CD8-positive, alpha-beta memory T cell (primary cell): ENCODE measurements at regions not wholly inside any gene's neighbourhood (a gene's known extent, or its start where the extent isn't known, plus 50 kb on each side); places are given as distances from the start of the nearest gene placed in this dataset.
A peak's percentile ranks its signal among the peaks of the same experiment; 100 is the strongest.
"Not testable (repeated sequence)": the region's sequence is repeated elsewhere in the genome, so short reads cannot be mapped to it uniquely, and the experiment has no call there.

Experiments
- CTCF ChIA-PET: fragments of 350-600 bp; sonication (Branson Sonifier 250); formaldehyde crosslinking; loops from one replicate; lab custom pipeline; 2021; ENCODE audit warnings: antibody characterized with exemption; lab: Charles Lee
- POLR2A ChIA-PET: fragments of 350-600 bp; sonication (Branson Sonifier 250); formaldehyde crosslinking; loops from one replicate; lab custom pipeline; 2021; ENCODE audit warnings: antibody characterized with exemption; lab: Charles Lee
- DNase-seq, 5 donors: peaks; one replicate each; pipeline versions ENCODE4 v3.0.0 to v3.0.0-alpha.2; 2020 to 2022; ENCODE audit warnings: mixed read lengths in 1 of 5
- H3K27ac ChIP-seq: one replicate; pipeline ENCODE4 v1.7.0; 2013; ENCODE audit warnings: low read depth, mild to moderate bottlenecking, low read length, moderate library complexity
- H3K27me3 ChIP-seq: 2 replicates; pipeline ENCODE4 v1.7.0; 2013; ENCODE audit warnings: low read length, mild to moderate bottlenecking; ENCODE audit not compliant: insufficient read depth, poor library complexity, severe bottlenecking
- H3K36me3 ChIP-seq: 2 replicates; pipeline ENCODE4 v1.7.0; 2013; ENCODE audit warnings: mild to moderate bottlenecking, low read length, moderate library complexity; ENCODE audit not compliant: insufficient read depth
- H3K4me1 ChIP-seq: 2 replicates; pipeline ENCODE4 v1.7.0; 2013; ENCODE audit warnings: mild to moderate bottlenecking, low read length, moderate library complexity; ENCODE audit not compliant: insufficient read depth
- H3K4me3 ChIP-seq: 2 replicates; pipeline ENCODE4 v1.7.0; 2013; ENCODE audit warnings: mild to moderate bottlenecking, low read length
- H3K9me3 ChIP-seq: 2 replicates; pipeline ENCODE4 v1.7.0; 2013; ENCODE audit warnings: mild to moderate bottlenecking, low read length
- H3K27ac Mint-ChIP-seq, 8 donors: one replicate each; pipeline ENCODE4 v1.8.0; 2020 to 2021; ENCODE audit warnings: mixed read lengths in 8 of 8, mild to moderate bottlenecking in 6 of 8, inconsistent platforms in 3 of 8, moderate library complexity in 3 of 8
- H3K27me3 Mint-ChIP-seq, 2 donors: one replicate each; pipeline ENCODE4 v1.8.0; 2020 to 2021; ENCODE audit warnings: mixed read lengths in 2 of 2, mild to moderate bottlenecking in 1 of 2, moderate library complexity in 1 of 2
- H3K36me3 Mint-ChIP-seq, 3 donors: one replicate each; pipeline ENCODE4 v1.8.0; 2020 to 2021; ENCODE audit warnings: mixed read lengths in 3 of 3, inconsistent platforms in 1 of 3, mild to moderate bottlenecking in 1 of 3
- H3K4me1 Mint-ChIP-seq, 3 donors: one replicate each; pipeline ENCODE4 v1.8.0; 2020 to 2021; ENCODE audit warnings: mixed read lengths in 3 of 3, inconsistent platforms in 1 of 3, mild to moderate bottlenecking in 1 of 3
- H3K4me3 Mint-ChIP-seq, 7 donors: one replicate each; pipeline ENCODE4 v1.8.0; 2020 to 2021; ENCODE audit warnings: mixed read lengths in 7 of 7, mild to moderate bottlenecking in 6 of 7, moderate library complexity in 4 of 7, inconsistent platforms in 2 of 7
- H3K9me3 Mint-ChIP-seq, 5 donors: one replicate each; pipeline ENCODE4 v1.8.0; 2020 to 2022; ENCODE audit warnings: mixed read lengths in 5 of 5, mild to moderate bottlenecking in 3 of 5, moderate library complexity in 2 of 5, inconsistent platforms in 1 of 5

DNA sequence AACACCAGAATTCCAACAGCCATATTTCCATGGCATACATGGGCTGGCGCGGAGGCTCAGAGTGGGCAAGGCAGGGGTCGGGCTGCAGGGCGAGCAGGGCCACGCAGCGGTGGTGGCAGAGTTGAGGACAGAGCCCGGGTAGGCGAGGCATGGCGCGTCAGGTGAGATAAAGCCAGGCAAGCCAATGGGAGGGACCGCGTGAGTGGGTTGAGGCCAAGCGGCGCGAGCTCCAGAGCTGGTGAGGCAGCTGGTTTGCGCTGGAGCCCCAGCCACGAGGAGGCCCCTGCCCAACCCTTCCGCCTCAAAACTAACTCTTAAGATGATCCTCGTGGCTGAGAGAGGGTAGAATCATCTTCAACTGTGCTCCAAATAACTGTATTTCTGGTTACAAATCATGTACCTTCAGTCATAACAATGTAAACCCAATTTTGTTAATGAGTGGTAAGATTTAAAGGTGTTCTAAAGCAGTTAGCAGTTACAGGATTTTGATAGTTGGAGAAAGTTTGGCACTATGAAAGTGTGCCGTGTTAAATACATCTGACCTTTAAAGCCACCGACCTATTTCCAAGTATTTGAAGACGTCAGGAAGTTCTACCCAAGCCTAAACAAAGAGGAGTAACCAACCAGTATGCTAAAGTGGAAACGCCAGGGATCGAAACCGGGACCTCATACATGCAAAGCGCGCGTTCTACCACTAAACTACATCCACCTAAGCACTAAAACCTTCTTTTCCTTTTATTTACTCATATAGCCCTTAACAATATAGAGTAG lies 107.9 kb downstream of the GPX5 start:
- H3K9me3 Mint-ChIP-seq: peaks cover 0 to 4% (median 2%) of the 10 kb centered on the region in 5 donors
- no peak overlapping the region for H3K4me3 ChIP-seq
- ChIA-PET POLR2A (no interaction called here), CTCF (no interaction called here)
- no peak for DNase-seq
- H3K4me1 ChIP-seq: no peaks in the 10 kb centered on the region
- peaks cover 50 to 82% of the 10 kb centered on the region in 2 donors for H3K27me3 Mint-ChIP-seq
- H3K4me3 Mint-ChIP-seq: no peak overlapping the region
- H3K4me1 Mint-ChIP-seq: peaks cover 5 to 31% (median 8%) of the 10 kb centered on the region in 3 donors
- no peak overlapping the region for H3K27ac Mint-ChIP-seq
- peaks cover 16% of the 10 kb centered on the region for H3K27me3 ChIP-seq
- H3K36me3 Mint-ChIP-seq: peaks cover 0 to under 1% (median 0%) of the 10 kb centered on the region in 3 donors
- H3K36me3 ChIP-seq: no peaks in the 10 kb centered on the region
- H3K27ac ChIP-seq: no peak overlapping the region
- H3K9me3 ChIP-seq: no peaks in the 10 kb centered on the region

- peaks cover 0 to 3% (median 0%) of the 10 kb centered on the region in 3 donors for H3K36me3 Mint-ChIP-seq
- peaks cover 0 to 4% (median 2%) of the 10 kb centered on the region in 5 donors for H3K9me3 Mint-ChIP-seq
- no peak overlapping the region for H3K27ac ChIP-seq
- no peak overlapping the region for H3K27ac Mint-ChIP-seq
- peaks cover 50 to 86% of the 10 kb centered on the region in 2 donors for H3K27me3 Mint-ChIP-seq
- no peaks in the 10 kb centered on the region for H3K4me1 ChIP-seq
- ChIA-PET POLR2A (no interaction called here), CTCF (no interaction called here)
- DNase-seq: no peak
- H3K4me3 Mint-ChIP-seq: no peak overlapping the region
- peaks cover 16% of the 10 kb centered on the region for H3K27me3 ChIP-seq
- H3K9me3 ChIP-seq: no peaks in the 10 kb centered on the region
- no peaks in the 10 kb centered on the region for H3K36me3 ChIP-seq
- peaks cover 5 to 31% (median 8%) of the 10 kb centered on the region in 3 donors for H3K4me1 Mint-ChIP-seq
- H3K4me3 ChIP-seq: no peak overlapping the region
Measured at GRCh38 chr6:28634411-28634760, 108.7 kb downstream of the GPX5 start.

DNA sequence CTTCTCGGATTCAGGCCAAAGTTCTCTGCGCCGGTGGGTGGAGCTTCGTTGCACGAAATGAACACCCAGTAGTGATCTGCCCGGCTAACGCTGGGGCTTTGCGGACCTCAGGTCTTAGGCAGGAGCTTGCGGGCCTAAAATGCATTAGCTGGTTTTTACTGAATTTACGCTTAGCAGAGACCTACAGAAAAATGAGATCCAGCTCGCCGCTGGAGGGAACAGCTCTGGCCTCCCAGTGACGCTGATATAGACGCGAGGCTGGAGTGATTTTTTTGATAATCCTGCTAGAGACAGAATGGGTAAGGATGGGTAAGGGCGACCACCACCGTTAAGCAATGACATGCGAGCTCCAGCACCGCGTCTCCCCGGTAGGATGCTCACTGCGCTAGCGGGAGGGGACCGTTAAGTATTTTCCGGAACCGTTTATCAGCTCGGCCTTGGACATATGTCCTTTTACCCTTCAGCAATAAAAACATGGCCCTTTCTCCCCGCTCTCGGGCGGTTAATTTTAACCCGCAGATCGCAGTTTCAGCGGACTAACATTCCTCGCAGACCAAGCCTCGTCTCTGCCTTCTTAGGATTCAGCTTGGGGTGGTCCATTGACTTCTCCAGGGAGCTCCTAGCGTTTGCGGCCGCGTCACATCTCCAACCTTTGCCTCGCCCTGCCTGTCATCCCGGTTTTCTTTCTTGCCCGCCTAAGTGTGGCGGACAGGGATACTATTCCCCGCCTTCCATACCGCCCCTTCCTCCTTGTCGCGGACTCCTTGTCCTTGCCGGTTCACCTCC lies 109.3 kb downstream of the GPX5 start:
- Histone ChIP-seq H3K4me3 (no peak overlapping the region), H3K27me3 (peaks cover 16% of the 10 kb centered on the region), H3K36me3 (no peaks in the 10 kb centered on the region), H3K9me3 (no peaks in the 10 kb centered on the region), H3K27ac (no peak overlapping the region), H3K4me1 (no peaks in the 10 kb centered on the region)
- POLR2A ChIA-PET: no interaction called here
- Mint-ChIP-seq H3K9me3 (peaks cover 0 to 4% (median 2%) of the 10 kb centered on the region in 5 donors), H3K4me1 (peaks cover 5 to 31% (median 8%) of the 10 kb centered on the region in 3 donors), H3K36me3 (peaks cover 0 to 3% (median 0%) of the 10 kb centered on the region in 3 donors), H3K27ac (peak overlapping the region in 1 of 8 donors; percentile 35), H3K4me3 (peak overlapping the region in 1 of 7 donors; percentile 43), H3K27me3 (peaks cover 50 to 83% of the 10 kb centered on the region in 2 donors)
- CTCF ChIA-PET: no interaction called here
- no peak for DNase-seq

DNA sequence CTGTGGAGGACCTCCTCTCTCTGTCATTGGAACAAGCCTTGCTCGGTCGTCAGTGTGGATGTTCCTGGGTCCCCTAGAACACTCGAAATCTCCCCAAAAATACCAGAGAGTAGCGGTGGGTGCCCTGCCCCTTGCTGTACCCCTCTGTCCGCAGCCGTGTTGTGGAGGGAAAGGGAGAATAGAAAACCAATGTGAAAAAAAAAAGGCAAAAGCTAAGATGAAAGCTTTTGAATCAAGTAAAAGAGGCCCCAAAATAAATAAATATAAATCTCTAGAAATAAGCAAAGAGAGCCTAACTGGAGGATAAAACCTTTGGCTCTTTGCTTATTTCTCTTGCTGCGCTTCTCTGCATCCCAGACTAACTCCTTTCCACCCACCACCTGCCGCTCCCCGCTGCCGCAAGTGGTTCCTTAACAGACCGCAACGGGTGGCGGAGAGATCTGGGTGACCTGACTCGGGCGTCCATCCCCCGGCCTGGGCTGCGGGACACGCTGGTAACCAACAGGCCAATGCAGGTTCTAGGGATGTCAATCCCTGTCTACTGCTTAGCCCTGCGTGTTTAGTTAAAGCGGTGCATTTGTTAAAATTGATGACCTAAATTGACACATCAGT lies 110.0 kb downstream of the GPX5 start:
- peaks cover 5 to 31% (median 8%) of the 10 kb centered on the region in 3 donors for H3K4me1 Mint-ChIP-seq
- H3K27me3 Mint-ChIP-seq: peaks cover 51 to 78% of the 10 kb centered on the region in 2 donors
- Histone ChIP-seq H3K4me1 (no peaks in the 10 kb centered on the region), H3K27me3 (peaks cover 16% of the 10 kb centered on the region), H3K9me3 (no peaks in the 10 kb centered on the region), H3K36me3 (no peaks in the 10 kb centered on the region), H3K27ac (no peak overlapping the region), H3K4me3 (no peak overlapping the region)
- DNase-seq: no peak
- ChIA-PET POLR2A (no interaction called here), CTCF (no interaction called here)
- H3K27ac Mint-ChIP-seq: peak overlapping the region in 1 of 8 donors; percentile 35
- peaks cover 0 to 3% (median 0%) of the 10 kb centered on the region in 3 donors for H3K36me3 Mint-ChIP-seq
- H3K9me3 Mint-ChIP-seq: peaks cover 0 to 2% (median 2%) of the 10 kb centered on the region in 5 donors
- H3K4me3 Mint-ChIP-seq: no peak overlapping the region

GRCh38 chr6:28638787-28639430 lies 113.2 kb downstream of the GPX5 start:
- H3K4me3 ChIP-seq: no peak overlapping the region
- no peaks in the 10 kb centered on the region for H3K9me3 ChIP-seq
- Mint-ChIP-seq H3K4me3 (no peak overlapping the region), H3K27me3 (peaks cover 49 to 70% of the 10 kb centered on the region in 2 donors), H3K4me1 (peaks cover 5 to 22% (median 5%) of the 10 kb centered on the region in 3 donors), H3K9me3 (peaks cover 0 to 4% (median 0%) of the 10 kb centered on the region in 5 donors), H3K27ac (no peak overlapping the region), H3K36me3 (peaks cover 0 to 3% (median 0%) of the 10 kb centered on the region in 3 donors)
- no peak overlapping the region for H3K27ac ChIP-seq
- H3K36me3 ChIP-seq: no peaks in the 10 kb centered on the region
- ChIA-PET CTCF (no interaction called here), POLR2A (no interaction called here)
- no peaks in the 10 kb centered on the region for H3K4me1 ChIP-seq
- no peak for DNase-seq
- peaks cover 12% of the 10 kb centered on the region for H3K27me3 ChIP-seq

- H3K27me3 ChIP-seq: peaks cover 12% of the 10 kb centered on the region
- H3K36me3 ChIP-seq, H3K4me1 ChIP-seq, POLR2A ChIA-PET, H3K4me3 Mint-ChIP-seq, H3K9me3 ChIP-seq, DNase-seq, H3K27ac ChIP-seq, H3K27ac Mint-ChIP-seq, H3K36me3 Mint-ChIP-seq, H3K9me3 Mint-ChIP-seq, H3K4me3 ChIP-seq, CTCF ChIA-PET: not testable (repeated sequence)
- Mint-ChIP-seq H3K4me1 (peaks cover 5 to 16% (median 5%) of the 10 kb centered on the region in 3 donors), H3K27me3 (peaks cover 41 to 70% of the 10 kb centered on the region in 2 donors)
Measured at GRCh38 chr6:28639445-28640290, 114.0 kb downstream of the GPX5 start.

DNA sequence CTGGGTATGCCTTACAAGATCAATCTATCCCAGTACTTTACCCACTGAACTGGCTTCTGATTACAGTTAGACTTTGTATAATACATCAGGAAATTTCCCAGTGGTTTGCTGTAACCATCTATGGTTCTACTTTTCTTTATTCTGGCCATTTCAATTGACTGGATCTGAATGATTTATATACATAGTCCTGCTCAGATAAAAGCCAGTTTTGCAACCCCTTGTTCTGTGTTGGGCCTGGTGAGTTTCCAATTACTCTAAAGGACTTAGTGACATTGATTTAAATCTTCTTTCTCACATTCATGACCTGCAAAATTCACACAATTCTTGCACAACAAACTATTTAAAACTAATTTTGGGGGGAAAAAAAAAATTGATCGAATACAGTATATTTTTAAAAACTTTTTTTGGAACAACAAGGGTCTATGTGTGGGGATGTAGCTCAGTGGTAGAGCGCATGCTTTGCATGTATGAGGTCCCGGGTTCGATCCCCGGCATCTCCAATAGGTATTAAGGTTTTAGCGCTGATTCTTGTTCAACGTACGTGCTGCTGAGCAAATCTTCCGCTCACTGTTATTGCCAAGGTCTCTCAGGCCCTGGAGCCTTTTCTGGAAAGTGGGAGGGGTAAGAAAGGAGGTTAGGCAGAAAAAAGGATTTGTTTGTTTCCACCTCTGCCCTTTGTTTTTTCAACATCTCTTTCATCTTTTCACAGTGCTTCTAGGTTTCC lies 117.5 kb downstream of the GPX5 start:
- peaks cover 4 to 6% (median 4%) of the 10 kb centered on the region in 3 donors for H3K4me1 Mint-ChIP-seq
- peaks cover 0 to 3% (median 0%) of the 10 kb centered on the region in 3 donors for H3K36me3 Mint-ChIP-seq
- no peak overlapping the region for H3K4me3 Mint-ChIP-seq
- peaks cover 6% of the 10 kb centered on the region for H3K27me3 ChIP-seq
- no peak overlapping the region for H3K27ac Mint-ChIP-seq
- H3K27ac ChIP-seq: no peak overlapping the region
- no peak overlapping the region for H3K4me3 ChIP-seq
- peaks cover under 1% of the 10 kb centered on the region for H3K4me1 ChIP-seq
- POLR2A ChIA-PET: no interaction called here
- CTCF ChIA-PET: no interaction called here
- no peaks in the 10 kb centered on the region for H3K36me3 ChIP-seq
- no peaks in the 10 kb centered on the region for H3K9me3 ChIP-seq
- DNase-seq: no peak
- H3K9me3 Mint-ChIP-seq: peaks cover 0 to 2% (median 0%) of the 10 kb centered on the region in 5 donors
- peaks cover 21 to 64% of the 10 kb centered on the region in 2 donors for H3K27me3 Mint-ChIP-seq
